SU-DHL-6 (cell line): ENCODE measurements at regions not wholly inside any gene's neighbourhood (a gene's known extent, or its start where the extent isn't known, plus 50 kb on each side); places are given as distances from the start of the nearest gene placed in this dataset.

Experiments
- CTCF ChIP-seq: fragments of 200-600 bp; sonication (generic); IDR thresholded peaks from one replicate; pipeline ENCODE4 v1.5.1; 2017; ENCODE audit warnings: antibody characterized with exemption, mild to moderate bottlenecking, low read length, moderate library complexity; ENCODE audit not compliant: insufficient read depth, poor library complexity, severe bottlenecking
- EZH2phosphoT487 ChIP-seq: fragments of 200-600 bp; sonication (generic), shearing (Covaris generic); conservative IDR thresholded peaks from 2 replicates; pipeline ENCODE4 v1.6.1; 2018; ENCODE audit warnings: mild to moderate bottlenecking, antibody characterized with exemption, low read length, moderate library complexity, mixed read lengths

DNA sequence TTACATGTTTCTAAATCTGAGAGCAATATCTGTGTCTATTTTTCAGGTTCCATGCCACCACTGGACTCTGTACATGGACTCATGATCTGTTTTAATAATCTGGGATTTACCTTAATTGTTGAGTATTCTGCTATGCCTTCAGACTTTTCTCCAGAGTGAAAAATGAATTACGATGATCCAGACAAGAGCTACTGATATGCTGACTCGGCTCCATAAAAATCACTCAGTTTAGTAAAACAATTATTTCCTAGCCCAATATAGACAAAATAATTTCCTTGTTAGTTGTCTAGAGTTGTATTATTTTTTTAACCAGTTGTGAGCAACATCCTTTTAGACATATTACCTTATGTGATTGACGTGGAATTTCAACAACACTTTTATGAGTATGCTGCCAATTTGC lies 736.8 kb downstream of the RFPL4B start:
- TF ChIP-seq CTCF (no peak), EZH2phosphoT487 (no peak)
